Stimulated activated CD8-positive, alpha-beta memory T cell treated with anti-CD3 and anti-CD28 coated beads, Interleukin-7, amount 100 ng/mL, for 48 hours (primary cell): ENCODE measurements at regions not wholly inside any gene's neighbourhood (a gene's known extent, or its start where the extent isn't known, plus 50 kb on each side); places are given as distances from the start of the nearest gene placed in this dataset.
"Not testable (repeated sequence)": the region's sequence is repeated elsewhere in the genome, so short reads cannot be mapped to it uniquely, and the experiment has no call there.

ENCODE experiments used
- DNase-seq, 2 donors: peaks; one replicate each; pipeline ENCODE4 v3.0.0-alpha.2; 2020; ENCODE audit warnings: low read depth in 1 of 2; ENCODE audit errors: extremely low read depth in 1 of 2

- no peak for DNase-seq
Observed at GRCh38 chrX:42832764-42833549, 55.0 kb upstream of the PPP1R2C start.

- DNase-seq, result not testable (repeated sequence)
Observed at GRCh38 chrX:42833550-42833940, 55.6 kb upstream of the PPP1R2C start.

GRCh38 chrX:42837101-42837726 lies 59.3 kb upstream of the PPP1R2C start:
- DNase-seq, result no peak

- no peak for DNase-seq
Observed at GRCh38 chrX:42837747-42838146, 59.8 kb upstream of the PPP1R2C start.

GRCh38 chrX:42839632-42840031 lies 61.7 kb upstream of the PPP1R2C start:
- no peak for DNase-seq

- DNase-seq, result no peak
Observed at GRCh38 chrX:42846741-42847140, 68.8 kb upstream of the PPP1R2C start.

- DNase-seq, result no peak
Observed at GRCh38 chrX:42855259-42855658, 77.3 kb upstream of the PPP1R2C start.

GRCh38 chrX:42857766-42858165 lies 79.8 kb upstream of the PPP1R2C start:
- no peak for DNase-seq

GRCh38 chrX:42869011-42869410 lies 91.0 kb upstream of the PPP1R2C start:
- no peak for DNase-seq

GRCh38 chrX:42869659-42870476 lies 91.9 kb upstream of the PPP1R2C start:
- DNase-seq, result no peak

GRCh38 chrX:42886519-42886918 lies 108.6 kb upstream of the PPP1R2C start:
- DNase-seq, result no peak

- no peak for DNase-seq
Observed at GRCh38 chrX:42900947-42901346, 123.0 kb upstream of the PPP1R2C start.

- DNase-seq, result no peak
Observed at GRCh38 chrX:42902513-42902912, 124.5 kb upstream of the PPP1R2C start.

GRCh38 chrX:42920752-42921151 lies 142.8 kb upstream of the PPP1R2C start:
- no peak for DNase-seq

- DNase-seq, result no peak
Observed at GRCh38 chrX:42930071-42930470, 152.1 kb upstream of the PPP1R2C start.

GRCh38 chrX:42930951-42931350 lies 153.0 kb upstream of the PPP1R2C start:
- DNase-seq, result no peak

GRCh38 chrX:42933187-42933586 lies 155.2 kb upstream of the PPP1R2C start:
- no peak for DNase-seq

GRCh38 chrX:42934020-42934726 lies 156.2 kb upstream of the PPP1R2C start:
- no peak for DNase-seq

GRCh38 chrX:42941671-42942070 lies 163.7 kb upstream of the PPP1R2C start:
- no peak for DNase-seq

- no peak for DNase-seq
Observed at GRCh38 chrX:42943051-42943974, 165.3 kb upstream of the PPP1R2C start.
